H1 (cell line): ENCODE measurements at regions not wholly inside any gene's neighbourhood (a gene's known extent, or its start where the extent isn't known, plus 50 kb on each side); places are given as distances from the start of the nearest gene placed in this dataset.

Source experiments
- CTCF ChIA-PET: fragments of 300-600 bp; sonication (Branson Sonifier 250); formaldehyde crosslinking; loops from one replicate; lab custom pipeline; 2021; ENCODE audit not compliant: partially characterized antibody; lab: Charles Lee
- POLR2A ChIA-PET: fragments of 300-600 bp; sonication (Branson Sonifier 250); formaldehyde crosslinking; loops from one replicate; lab custom pipeline; 2021; ENCODE audit warnings: inconsistent platforms; ENCODE audit not compliant: partially characterized antibody; lab: Charles Lee
- DNase-seq, 2 experiments: peaks; one replicate each; pipeline versions ENCODE4 v3.0.0 to v3.0.0-alpha.2; 2010 to 2022; ENCODE audit warnings: low spot score in 2 of 2, low read depth in 1 of 2, mixed read lengths in 1 of 2
- FAIRE-seq: peaks from 2 replicates; lab custom pipeline; 2011; peaks lifted over from hg19 to GRCh38; lab: Jason Lieb, UNC
- H2AFZ ChIP-seq: 2 replicates; pipeline ENCODE4 v1.8.1; 2012; ENCODE audit warnings: low read length, inconsistent platforms
- H2AK5ac ChIP-seq: 2 replicates; pipeline ENCODE4 v1.6.1; 2013; ENCODE audit warnings: low read depth, low read length
- H2BK120ac ChIP-seq: replicated peaks from 2 replicates; pipeline ENCODE3; 2013; ENCODE audit warnings: low read depth, low read length, inconsistent platforms
- H2BK12ac ChIP-seq: 2 replicates; pipeline ENCODE4 v1.6.1; 2013; ENCODE audit warnings: low read depth, low read length
- H2BK15ac ChIP-seq: 2 replicates; pipeline ENCODE4 v1.6.1; 2013; ENCODE audit warnings: low read length
- H2BK20ac ChIP-seq: 2 replicates; pipeline ENCODE4 v1.6.1; 2013; ENCODE audit warnings: low read length
- H2BK5ac ChIP-seq: 2 replicates; pipeline ENCODE4 v1.6.1; 2013; ENCODE audit warnings: low read depth, low read length
- H3K14ac ChIP-seq: 2 replicates; pipeline ENCODE4 v1.6.1; 2013; ENCODE audit warnings: inconsistent platforms; ENCODE audit not compliant: insufficient read length
- H3K18ac ChIP-seq: 2 replicates; pipeline ENCODE4 v1.6.1; 2013; ENCODE audit warnings: low read length; ENCODE audit errors: extremely low read depth
- H3K23ac ChIP-seq: 2 replicates; pipeline ENCODE4 v1.6.1; 2013; ENCODE audit warnings: inconsistent platforms; ENCODE audit not compliant: insufficient read length
- H3K23me2 ChIP-seq: 2 replicates; pipeline ENCODE4 v1.6.1; 2013; ENCODE audit warnings: low read depth, low read length
- H3K27ac ChIP-seq: 2 replicates; pipeline ENCODE4 v1.6.1; 2011; ENCODE audit warnings: low read depth, low read length, inconsistent platforms
- H3K27me3 ChIP-seq, 4 experiments: replicated peaks in 1 of 4; 1 replicate in 1 of 4; 2 replicates in 3 of 4; pipeline versions ENCODE4 v1.6.1 to v1.8.1; 2011 to 2013; ENCODE audit warnings: low read length in 3 of 4, mild to moderate bottlenecking in 3 of 4, inconsistent platforms in 2 of 4, mixed read lengths in 2 of 4, moderate library complexity in 1 of 4; ENCODE audit not compliant: control insufficient read depth in 3 of 4, insufficient read depth in 3 of 4; ENCODE audit errors: extremely low read depth in 1 of 4
- H3K36me3 ChIP-seq, 4 experiments: 2 replicates each; pipeline versions ENCODE4 v1.6.1 to v1.8.1; 2011 to 2013; ENCODE audit warnings: mild to moderate bottlenecking in 4 of 4, low read length in 3 of 4, moderate library complexity in 2 of 4, control low read depth in 1 of 4, inconsistent platforms in 1 of 4; ENCODE audit not compliant: insufficient read depth in 4 of 4, control insufficient read depth in 2 of 4
- H3K4ac ChIP-seq: replicated peaks from 2 replicates; pipeline ENCODE3; 2013; ENCODE audit warnings: low read length, low read depth, mixed read lengths, inconsistent platforms; ENCODE audit not compliant: insufficient read length
- H3K4me1 ChIP-seq, 4 experiments: replicated peaks in 1 of 4; 1 replicate in 1 of 4; 2 replicates in 3 of 4; pipeline versions ENCODE4 v1.6.1 to v1.8.1; 2011 to 2013; ENCODE audit warnings: low read length in 3 of 4, inconsistent platforms in 2 of 4, mixed read lengths in 1 of 4; ENCODE audit not compliant: insufficient read depth in 4 of 4, control insufficient read depth in 3 of 4
- H3K4me2 ChIP-seq, 2 experiments: 2 replicates each; pipeline versions ENCODE4 v1.6.1 to v1.8.1; 2011 to 2013; ENCODE audit warnings: low read depth in 2 of 2, low read length in 2 of 2, control low read depth in 1 of 2, inconsistent platforms in 1 of 2, mild to moderate bottlenecking in 1 of 2; ENCODE audit not compliant: insufficient read depth in 1 of 2
- H3K4me3 ChIP-seq, 4 experiments: fragments of 200-600, 300-600 bp in 1 of 4; sonication (generic), shearing (Covaris generic), sonication (Bioruptor Twin) in 1 of 4; 2 replicates each; pipeline versions ENCODE4 v1.5.1 to v1.8.1; 2011 to 2016; ENCODE audit warnings: low read length in 4 of 4, low read depth in 3 of 4, control low read depth in 2 of 4, inconsistent platforms in 2 of 4, mild to moderate bottlenecking in 2 of 4, mixed read lengths in 1 of 4, moderate library complexity in 1 of 4; ENCODE audit not compliant: insufficient read depth in 2 of 4; ENCODE audit errors: extremely low read depth in 1 of 4
- H3K56ac ChIP-seq: replicated peaks from 2 replicates; pipeline ENCODE3; 2013; ENCODE audit warnings: low read depth, mild to moderate bottlenecking, mixed read lengths, low read length, inconsistent platforms; ENCODE audit not compliant: insufficient read length
- H3K79me1 ChIP-seq: 2 replicates; pipeline ENCODE4 v1.6.1; 2013; ENCODE audit warnings: low read depth, low read length, control low read depth
- H3K79me2 ChIP-seq, 2 experiments: 2 replicates each; pipeline versions ENCODE4 v1.6.1 to v1.8.1; 2012 to 2013; ENCODE audit warnings: low read length in 2 of 2, mild to moderate bottlenecking in 2 of 2, inconsistent platforms in 1 of 2; ENCODE audit not compliant: insufficient read depth in 2 of 2, control insufficient read depth in 1 of 2
- H3K9ac ChIP-seq, 4 experiments: replicated peaks in 1 of 4; 1 replicate in 1 of 4; 2 replicates in 3 of 4; pipeline versions ENCODE4 v1.6.1 to v1.8.1; 2011 to 2013; ENCODE audit warnings: low read depth in 3 of 4, low read length in 3 of 4, control low read depth in 2 of 4, mild to moderate bottlenecking in 2 of 4, moderate library complexity in 2 of 4, inconsistent platforms in 1 of 4; ENCODE audit errors: extremely low read depth in 1 of 4
- H3K9me3 ChIP-seq, 2 experiments: 2 replicates each; pipeline versions ENCODE4 v1.6.1 to v1.8.1; 2012 to 2013; ENCODE audit warnings: mild to moderate bottlenecking in 2 of 2, moderate library complexity in 2 of 2, control low read depth in 1 of 2, inconsistent platforms in 1 of 2, low read depth in 1 of 2, low read length in 1 of 2, mixed read lengths in 1 of 2; ENCODE audit not compliant: insufficient read depth in 2 of 2
- H4K20me1 ChIP-seq, 2 experiments: replicated peaks in 1 of 2; 2 replicates each; pipeline versions ENCODE3 to v1.8.1; 2011 to 2013; ENCODE audit warnings: inconsistent platforms in 2 of 2, low read length in 2 of 2, mild to moderate bottlenecking in 1 of 2; ENCODE audit not compliant: insufficient read depth in 2 of 2, control insufficient read depth in 1 of 2
- H4K5ac ChIP-seq: 2 replicates; pipeline ENCODE4 v1.6.1; 2013; ENCODE audit warnings: low read length, low read depth, mixed read lengths, inconsistent platforms; ENCODE audit not compliant: insufficient read length
- H4K8ac ChIP-seq: 2 replicates; pipeline ENCODE4 v1.8.0; 2013; ENCODE audit warnings: mild to moderate bottlenecking, moderate library complexity, low read length, inconsistent platforms; ENCODE audit not compliant: insufficient read depth; ENCODE audit errors: extremely low read depth
- H4K91ac ChIP-seq: replicated peaks from 2 replicates; pipeline ENCODE3; 2013; ENCODE audit warnings: low read length, mixed read lengths, inconsistent platforms; ENCODE audit not compliant: insufficient read length
- CHD1 ChIP-seq: IDR thresholded peaks from 2 replicates; pipeline ENCODE4 v1.6.1; 2012; ENCODE audit warnings: low read depth, low read length, improper control_type of control experiment
- EGR1 ChIP-seq: IDR thresholded peaks from 2 replicates; pipeline ENCODE4 v1.6.1; 2011; ENCODE audit warnings: low read depth, low read length, borderline replicate concordance
- EP300 ChIP-seq, 2 experiments: IDR thresholded peaks; 1 replicate in 1 of 2; 2 replicates in 1 of 2; pipeline ENCODE4 v1.6.1; 2011 to 2012; ENCODE audit warnings: low read depth in 2 of 2, low read length in 2 of 2, mild to moderate bottlenecking in 2 of 2, borderline replicate concordance in 1 of 2, inconsistent platforms in 1 of 2, moderate library complexity in 1 of 2
- MAFK ChIP-seq: IDR thresholded peaks from 2 replicates; pipeline ENCODE4 v1.6.1; 2012; ENCODE audit warnings: low read depth, mild to moderate bottlenecking, improper control_type of control experiment, low read length
- NANOG ChIP-seq: IDR thresholded peaks from 2 replicates; pipeline ENCODE4 v1.6.1; 2011; ENCODE audit warnings: low read length, low read depth, mild to moderate bottlenecking, inconsistent platforms; ENCODE audit not compliant: insufficient read depth, poor library complexity, severe bottlenecking
- RFX5 ChIP-seq: IDR thresholded peaks from 2 replicates; pipeline ENCODE4 v1.6.1; 2011; ENCODE audit warnings: low read depth, low read length, improper control_type of control experiment, borderline replicate concordance
- SAP30 ChIP-seq: fragments of 300-600 bp; sonication (generic); IDR thresholded peaks from 2 replicates; pipeline ENCODE4 v1.7.1; 2012; ENCODE audit warnings: low read length, moderate library complexity, mild to moderate bottlenecking, inconsistent platforms; ENCODE audit not compliant: insufficient read depth, insufficient replicate concordance
- SIN3A ChIP-seq, 2 experiments: IDR thresholded peaks in 1 of 2; conservative IDR thresholded peaks in 1 of 2; 2 replicates each; pipeline ENCODE4 v1.6.1; 2011 to 2012; ENCODE audit warnings: low read length in 2 of 2, improper control_type of control experiment in 1 of 2, low read depth in 1 of 2, mild to moderate bottlenecking in 1 of 2
- SUZ12 ChIP-seq: fragments of 200-600 bp; sonication (generic); IDR thresholded peaks from 2 replicates; pipeline ENCODE4 v1.6.1; 2012; ENCODE audit warnings: mild to moderate bottlenecking, inconsistent platforms, low read length, moderate library complexity, mixed read lengths
- WGBS, 2 experiments: shearing (Covaris generic) in 1 of 2; methylation state at CpG; one replicate each; pipeline versions ENCODE4 v1.1.6 to v1.1.7; 2013 to 2015; ENCODE audit warnings: low lambda C conversion rate in 2 of 2, mixed read lengths in 2 of 2, inconsistent platforms in 1 of 2, low coverage in 1 of 2, missing lambda C conversion rate in 1 of 2; ENCODE audit not compliant: insufficient replicate concordance in 2 of 2, insufficient coverage in 1 of 2, insufficient read length in 1 of 2; ENCODE audit errors: extremely low coverage in 1 of 2, missing lambda C conversion rate in 1 of 2; 5-methylcytosine and 5-hydroxymethylcytosine counted together
- TF ChIP-seq, protein P1 (sequence below): IDR thresholded peaks from 2 replicates; pipeline ENCODE4 v1.6.1; 2012; ENCODE audit warnings: inconsistent platforms

DNA sequence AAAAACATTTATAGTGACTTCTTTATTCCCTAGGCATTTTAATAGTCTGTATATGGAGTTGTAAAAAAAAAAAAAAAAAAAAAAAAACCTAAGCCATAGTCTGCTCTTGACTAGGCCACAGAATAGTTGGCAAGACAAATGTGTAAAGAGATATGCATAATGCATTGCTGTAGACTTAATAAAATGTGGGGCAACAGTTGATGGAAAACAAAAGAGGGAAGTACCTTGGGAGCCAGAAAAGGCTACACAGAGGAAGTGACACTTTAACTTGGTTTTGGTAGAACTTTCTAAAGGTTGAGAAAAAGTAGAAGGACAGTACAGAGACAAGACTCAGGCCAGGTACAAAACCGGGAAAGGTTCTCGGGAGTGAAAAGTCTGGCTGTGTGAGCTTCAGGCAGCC, 802.9 kb upstream of the ADAMTS5 start:
- Histone ChIP-seq H3K18ac (no peak overlapping the region), H2AFZ (no peak overlapping the region), H3K23ac (no peak overlapping the region), H3K14ac (no peak overlapping the region), H3K23me2 (no peaks in the 10 kb centered on the region), H3K79me1 (no peaks in the 10 kb centered on the region), H3K4ac (no peak overlapping the region), H2BK20ac (no peak overlapping the region), H3K79me2 (no peaks in the 10 kb centered on the region), H4K5ac (no peak overlapping the region), H2AK5ac (no peak overlapping the region), H4K91ac (no peak overlapping the region), H2BK120ac (no peak overlapping the region), H3K9ac (no peak overlapping the region), H3K27me3 (no peaks in the 10 kb centered on the region), H3K36me3 (no peaks in the 10 kb centered on the region), H3K4me1 (no peaks in the 10 kb centered on the region), H3K56ac (no peak overlapping the region), H2BK5ac (no peak overlapping the region), H3K4me2 (no peak overlapping the region), H2BK15ac (no peak overlapping the region), H3K4me3 (no peak overlapping the region), H3K27ac (no peak overlapping the region), H4K8ac (no peak overlapping the region), H4K20me1 (no peaks in the 10 kb centered on the region), H3K9me3 (no peaks in the 10 kb centered on the region), H2BK12ac (no peak overlapping the region)
- WGBS, 2 experiments, result 88% methylated on average over 2 of the region's 2 CpGs; no CpG with 5 or more reads in 1 of the 2 experiments
- ChIA-PET CTCF (no interaction called here), POLR2A (no interaction called here)
- no peak for DNase-seq
- no peak for FAIRE-seq
- TF ChIP-seq SAP30, result no peak
- TF ChIP-seq SIN3A (conservative IDR thresholded peaks at IDR 0.05 in 1 of 2, IDR thresholded peaks at IDR 0.05 in 1 of 2; ENCODE audit: low read depth in 1 of 2, low read length in 2 of 2), result no peak
- TF ChIP-seq, protein P1, sequence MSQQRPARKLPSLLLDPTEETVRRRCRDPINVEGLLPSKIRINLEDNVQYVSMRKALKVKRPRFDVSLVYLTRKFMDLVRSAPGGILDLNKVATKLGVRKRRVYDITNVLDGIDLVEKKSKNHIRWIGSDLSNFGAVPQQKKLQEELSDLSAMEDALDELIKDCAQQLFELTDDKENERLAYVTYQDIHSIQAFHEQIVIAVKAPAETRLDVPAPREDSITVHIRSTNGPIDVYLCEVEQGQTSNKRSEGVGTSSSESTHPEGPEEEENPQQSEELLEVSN, result no peak
- TF ChIP-seq EGR1, result no peak
- TF ChIP-seq CHD1, result no peak
- no peak for TF ChIP-seq MAFK
- no peak for TF ChIP-seq NANOG
- TF ChIP-seq SUZ12, result no peak
- TF ChIP-seq RFX5, result no peak
- no peak for TF ChIP-seq EP300 (IDR thresholded peaks at IDR 0.05; ENCODE audit: borderline replicate concordance in 1 of 2, low read depth in 2 of 2, low read length in 2 of 2)
